ENCODE measurements at regions not wholly inside any gene's neighbourhood (a gene's known extent, or its start where the extent isn't known, plus 50 kb on each side); places are given as distances from the start of the nearest gene placed in this dataset.

DNA sequence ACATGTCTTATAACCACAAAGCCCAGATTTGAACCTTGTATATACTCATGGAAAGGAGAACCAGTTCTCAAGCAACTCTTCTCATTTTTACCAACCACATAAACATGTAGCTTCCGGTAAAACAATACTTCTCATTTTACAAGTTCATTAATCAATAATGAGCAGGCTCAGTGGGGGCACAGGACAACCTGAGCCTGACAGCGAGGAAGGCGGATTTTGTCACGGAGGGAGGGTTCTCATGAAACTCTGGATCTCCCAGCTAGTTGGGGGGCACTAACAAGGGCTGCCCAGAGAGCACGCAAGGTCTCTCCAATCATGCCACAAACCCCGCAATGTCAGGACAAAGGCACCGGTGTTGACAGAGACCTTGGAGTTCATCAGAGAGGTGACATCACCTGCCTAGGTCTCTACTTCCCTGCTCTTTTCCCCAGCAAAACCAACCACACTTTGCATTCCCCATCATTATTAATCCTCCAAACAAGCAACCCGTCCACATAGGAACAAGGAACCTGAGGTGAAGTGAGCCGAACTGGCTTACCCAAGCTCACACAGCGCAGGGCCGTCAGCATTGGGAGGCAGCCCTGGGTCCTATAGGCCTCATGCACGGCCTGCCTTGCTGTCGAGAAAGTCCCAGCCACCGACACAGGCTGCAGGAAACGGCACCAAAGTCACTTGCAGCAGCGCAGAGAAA is 192.1 kb upstream of the KLF14 start:
- no peak for TF ChIP-seq POLR2A (IDR thresholded peaks at IDR 0.05)
- TF ChIP-seq, protein P1, sequence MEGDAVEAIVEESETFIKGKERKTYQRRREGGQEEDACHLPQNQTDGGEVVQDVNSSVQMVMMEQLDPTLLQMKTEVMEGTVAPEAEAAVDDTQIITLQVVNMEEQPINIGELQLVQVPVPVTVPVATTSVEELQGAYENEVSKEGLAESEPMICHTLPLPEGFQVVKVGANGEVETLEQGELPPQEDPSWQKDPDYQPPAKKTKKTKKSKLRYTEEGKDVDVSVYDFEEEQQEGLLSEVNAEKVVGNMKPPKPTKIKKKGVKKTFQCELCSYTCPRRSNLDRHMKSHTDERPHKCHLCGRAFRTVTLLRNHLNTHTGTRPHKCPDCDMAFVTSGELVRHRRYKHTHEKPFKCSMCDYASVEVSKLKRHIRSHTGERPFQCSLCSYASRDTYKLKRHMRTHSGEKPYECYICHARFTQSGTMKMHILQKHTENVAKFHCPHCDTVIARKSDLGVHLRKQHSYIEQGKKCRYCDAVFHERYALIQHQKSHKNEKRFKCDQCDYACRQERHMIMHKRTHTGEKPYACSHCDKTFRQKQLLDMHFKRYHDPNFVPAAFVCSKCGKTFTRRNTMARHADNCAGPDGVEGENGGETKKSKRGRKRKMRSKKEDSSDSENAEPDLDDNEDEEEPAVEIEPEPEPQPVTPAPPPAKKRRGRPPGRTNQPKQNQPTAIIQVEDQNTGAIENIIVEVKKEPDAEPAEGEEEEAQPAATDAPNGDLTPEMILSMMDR (IDR thresholded peaks at IDR 0.05 in 4 of 5, conservative IDR thresholded peaks at IDR 0.05 in 1 of 5), result no peak

All from gastrocnemius medialis (tissue), 4 donors.